ENCODE measurements at regions not wholly inside any gene's neighbourhood (a gene's known extent, or its start where the extent isn't known, plus 50 kb on each side); places are given as distances from the start of the nearest gene placed in this dataset.

DNA sequence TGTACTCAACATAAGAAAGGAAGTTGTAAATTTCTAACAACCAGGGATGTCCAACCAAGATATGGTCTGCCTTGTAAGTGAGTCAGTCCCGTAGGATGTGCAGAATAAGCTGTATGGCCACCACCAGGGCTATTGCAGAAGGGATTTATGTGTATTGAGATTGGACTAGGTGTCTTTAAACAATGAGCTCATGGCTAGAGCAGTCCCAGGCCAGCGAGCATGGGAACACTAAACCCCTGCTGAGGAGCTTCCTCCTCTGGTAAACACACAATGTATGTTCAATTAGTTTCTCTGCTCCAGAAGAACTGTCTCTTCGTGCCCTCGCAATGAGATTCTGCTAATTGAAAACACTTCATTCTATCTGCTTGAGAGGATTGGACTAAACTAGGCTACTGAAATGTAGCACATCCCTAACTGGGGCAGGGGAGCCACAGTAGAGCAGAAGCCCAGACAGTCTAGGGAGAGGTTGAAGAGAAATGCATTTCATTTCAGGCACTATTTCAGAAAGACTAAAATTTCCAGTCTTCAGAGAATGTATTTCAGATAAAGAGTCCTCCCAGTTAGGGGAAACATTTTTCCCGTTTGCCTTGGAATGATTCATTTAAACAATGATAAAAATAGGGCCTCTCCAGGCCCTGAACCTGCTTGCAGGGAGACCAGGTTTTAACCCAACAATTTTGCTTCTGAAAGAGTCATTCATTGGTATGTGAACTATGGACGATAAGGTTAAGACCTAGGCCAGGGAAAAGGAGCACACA, 154.7 kb downstream of the FAM114A2 start:
- DNase-seq (ENCODE audit: extremely low read depth in 1 of 11, low read depth in 9 of 11, low spot score in 4 of 11), result no peak

DNA sequence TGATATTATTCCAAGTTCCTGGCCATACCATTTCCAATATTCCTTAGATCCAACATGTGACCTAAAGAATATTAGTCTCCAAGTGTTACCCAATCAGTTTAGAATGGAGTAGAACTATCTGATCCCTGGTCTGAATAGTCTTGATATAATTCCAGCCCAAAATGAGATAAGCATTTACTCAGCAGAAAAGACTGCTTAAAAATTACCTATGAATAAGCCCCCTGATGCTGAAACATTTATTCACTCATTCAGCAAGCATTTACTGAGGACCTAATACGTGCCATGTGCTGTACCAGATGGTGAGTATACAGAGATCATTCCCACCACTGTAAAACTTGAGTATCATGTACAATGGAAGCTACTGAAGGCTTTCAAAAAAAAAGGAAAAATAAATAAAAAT, 157.0 kb downstream of the FAM114A2 start:
- no peak for DNase-seq (ENCODE audit: extremely low read depth in 1 of 11, low read depth in 9 of 11, low spot score in 4 of 11)

DNA sequence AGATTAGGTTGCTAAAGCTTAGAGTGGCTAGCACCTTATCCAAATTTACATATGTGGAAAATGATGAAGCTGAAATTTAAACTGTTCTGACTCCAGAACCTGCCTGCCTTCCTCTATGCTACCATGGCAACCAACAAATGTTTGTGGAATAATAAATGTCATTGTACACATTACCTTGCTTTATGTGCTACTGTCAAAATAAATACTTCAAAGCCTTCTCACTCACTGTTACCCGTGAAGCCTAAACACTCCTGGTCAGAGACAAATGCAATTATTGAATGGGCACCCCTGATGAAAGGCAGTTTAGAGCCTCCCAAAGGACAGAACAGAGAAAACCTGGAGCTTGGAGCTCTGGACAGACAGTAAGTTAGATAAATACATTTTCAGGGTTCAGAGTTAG, 158.6 kb downstream of the FAM114A2 start:
- DNase-seq (ENCODE audit: extremely low read depth in 1 of 11, low read depth in 9 of 11, low spot score in 4 of 11), result no peak

DNA sequence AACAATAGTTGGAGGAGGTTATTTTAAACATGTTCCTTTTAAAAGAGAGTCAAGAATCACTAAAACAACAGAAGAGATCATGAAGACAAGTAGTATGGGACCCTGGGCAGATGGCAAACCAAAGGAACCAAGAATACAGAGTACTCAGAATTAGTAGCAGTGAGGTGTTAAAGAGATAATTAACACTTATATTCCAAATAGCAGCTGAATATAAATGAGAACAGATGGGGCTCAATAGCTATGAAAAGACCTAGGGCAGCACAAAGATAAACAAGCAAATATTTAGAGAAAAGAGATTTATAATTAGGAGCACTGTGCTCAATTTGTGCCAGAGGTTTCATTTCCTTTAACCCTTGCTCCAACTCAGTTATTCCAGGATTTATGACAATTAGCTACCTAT, 159.1 kb downstream of the FAM114A2 start:
- DNase-seq (ENCODE audit: extremely low read depth in 1 of 11, low read depth in 9 of 11, low spot score in 4 of 11), result no peak

DNA sequence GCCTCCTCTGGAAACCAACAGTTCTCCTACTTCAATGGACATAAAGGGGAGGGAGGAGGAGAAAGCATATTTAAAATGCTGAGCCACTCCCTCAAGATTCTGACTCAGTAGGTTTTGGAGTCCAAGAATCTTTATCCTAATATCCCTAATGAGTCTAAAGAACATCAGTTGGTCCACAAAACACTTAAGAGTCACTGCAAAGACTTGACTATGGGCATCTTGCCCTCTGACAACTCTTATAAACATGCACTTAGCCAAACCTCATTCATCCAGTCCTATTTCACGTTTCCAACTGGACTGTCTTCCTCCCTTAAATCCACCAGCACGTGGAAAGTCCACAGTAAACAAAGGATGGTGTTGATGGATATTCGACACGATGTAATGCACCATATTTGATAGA, 172.5 kb downstream of the FAM114A2 start:
- no peak for DNase-seq (ENCODE audit: extremely low read depth in 1 of 11, low read depth in 9 of 11, low spot score in 4 of 11)

DNA sequence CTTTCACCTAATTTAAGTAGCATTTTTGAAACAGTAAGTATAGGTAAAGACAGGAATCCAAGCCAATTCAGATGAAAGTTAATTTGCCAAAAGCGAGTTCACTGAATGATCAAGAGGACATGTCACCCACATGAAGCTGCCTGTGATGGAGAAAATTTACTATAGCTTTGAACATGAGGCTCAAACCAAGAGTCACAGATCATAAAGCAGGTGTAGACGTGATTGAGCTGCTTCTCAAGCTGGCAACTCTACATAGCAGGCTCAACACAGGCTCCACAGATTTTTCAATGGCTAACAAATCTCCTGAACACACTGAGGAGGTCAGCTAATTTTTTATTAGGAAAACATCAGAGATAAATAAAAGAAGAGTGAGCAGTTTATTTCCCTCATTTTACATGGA, 173.7 kb downstream of the FAM114A2 start:
- peak in 8 of 11 donors; percentile 3 to 45 (median 24) for DNase-seq (ENCODE audit: extremely low read depth in 1 of 11, low read depth in 9 of 11, low spot score in 4 of 11)

DNA sequence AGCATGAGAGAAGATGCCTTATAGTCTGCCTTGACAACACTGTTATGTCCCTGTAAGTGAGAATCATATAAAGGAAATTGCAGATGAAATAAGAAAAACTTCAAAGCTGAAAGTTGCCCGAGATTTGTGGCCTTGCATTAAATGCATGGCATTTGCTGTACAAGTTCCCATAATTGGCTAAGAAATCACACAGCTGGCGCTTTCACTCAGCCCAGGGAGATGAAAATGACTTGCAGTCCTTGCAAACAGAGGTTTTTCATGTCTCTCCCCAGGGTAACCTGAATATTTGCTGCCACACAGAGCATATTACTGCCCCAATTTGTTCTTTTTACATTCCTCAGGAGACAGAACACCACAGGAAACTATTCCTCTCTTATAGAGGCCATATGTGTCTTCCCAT, 174.8 kb downstream of the FAM114A2 start:
- DNase-seq (ENCODE audit: extremely low read depth in 1 of 11, low read depth in 9 of 11, low spot score in 4 of 11), result no peak

Measured in renal cortex interstitium (tissue), 11 donors.